HG03575 (cell line): ENCODE measurements at regions not wholly inside any gene's neighbourhood (a gene's known extent, or its start where the extent isn't known, plus 50 kb on each side); places are given as distances from the start of the nearest gene placed in this dataset.

Source experiments
- ATAC-seq: cut with Tn5 transposase; IDR thresholded peaks from one replicate; pipeline ENCODE4 v1.9.1; 2021; ENCODE audit not compliant: unreplicated experiment, insufficient number of reproducible peaks, low FRiP score; ENCODE audit errors: extremely low read depth

- ATAC-seq = no peak
These were observed 995.2 kb upstream of the TMEM132C start for GRCh38 chr12:127271776-127272175.

GRCh38 chr12:127272864-127273263 lies 994.1 kb upstream of the TMEM132C start:
- ATAC-seq = no peak

DNA sequence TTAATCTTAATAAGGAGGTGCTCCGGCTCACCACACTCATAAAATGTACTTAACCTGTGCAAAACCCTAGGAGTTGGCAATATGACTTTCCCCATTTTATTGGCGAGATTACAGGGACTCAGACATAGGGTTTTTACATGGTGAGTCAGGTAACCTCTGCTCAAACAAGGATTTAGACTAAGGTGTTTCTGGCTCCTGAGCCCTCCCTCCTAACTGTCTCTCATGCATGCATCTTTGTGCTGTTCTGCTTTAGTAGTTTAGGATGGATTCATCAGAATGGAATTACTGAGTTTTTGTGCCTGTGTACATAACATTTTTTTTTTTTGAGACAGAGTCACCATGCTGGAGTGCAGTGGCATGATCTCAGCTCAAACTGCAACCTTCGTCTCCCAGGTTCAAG lies 993.3 kb upstream of the TMEM132C start:
- no peak for ATAC-seq

DNA sequence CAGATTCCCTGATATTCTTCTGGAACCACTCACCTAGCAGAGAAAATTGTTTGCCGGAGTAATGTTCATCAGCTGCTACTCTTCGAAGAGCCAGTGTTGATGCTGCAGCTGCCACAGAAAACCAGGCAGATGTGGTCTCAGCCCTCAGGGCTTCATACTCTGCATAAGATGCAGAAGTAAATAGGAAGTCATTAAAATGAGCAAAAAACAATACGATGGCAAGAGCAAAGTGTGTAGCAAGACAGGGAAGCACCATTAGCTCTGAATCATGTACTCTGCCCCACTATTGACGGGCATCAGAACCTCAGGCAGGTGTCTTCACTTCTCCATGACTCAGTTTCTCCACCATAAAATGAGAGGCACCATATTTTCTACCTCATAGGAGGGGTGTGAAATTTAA lies 991.6 kb upstream of the TMEM132C start:
- no peak for ATAC-seq

- no peak for ATAC-seq
These were observed 989.1 kb upstream of the TMEM132C start for GRCh38 chr12:127277882-127278281.

DNA sequence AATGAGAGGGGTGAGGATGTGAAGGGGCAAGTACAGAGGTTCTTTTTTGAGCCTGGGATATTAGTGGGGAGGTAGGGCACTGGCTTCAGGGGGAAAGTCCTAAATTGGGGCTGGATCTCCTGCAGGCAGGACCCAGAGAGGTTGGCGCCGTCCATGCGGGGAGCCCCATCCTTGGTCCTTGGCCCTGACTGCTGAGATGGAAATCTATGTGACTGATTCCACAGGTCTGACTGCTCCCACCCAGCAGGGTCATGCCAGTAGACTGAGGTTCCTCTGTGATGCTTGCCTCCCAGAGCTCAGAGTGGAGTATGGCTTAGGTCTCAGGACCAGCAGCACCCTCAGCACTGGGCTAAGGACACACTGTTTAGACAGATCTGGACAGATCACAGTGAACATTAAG lies 988.6 kb upstream of the TMEM132C start:
- ATAC-seq = no peak

GRCh38 chr12:127280393-127281275 lies 986.3 kb upstream of the TMEM132C start:
- ATAC-seq = no peak

DNA sequence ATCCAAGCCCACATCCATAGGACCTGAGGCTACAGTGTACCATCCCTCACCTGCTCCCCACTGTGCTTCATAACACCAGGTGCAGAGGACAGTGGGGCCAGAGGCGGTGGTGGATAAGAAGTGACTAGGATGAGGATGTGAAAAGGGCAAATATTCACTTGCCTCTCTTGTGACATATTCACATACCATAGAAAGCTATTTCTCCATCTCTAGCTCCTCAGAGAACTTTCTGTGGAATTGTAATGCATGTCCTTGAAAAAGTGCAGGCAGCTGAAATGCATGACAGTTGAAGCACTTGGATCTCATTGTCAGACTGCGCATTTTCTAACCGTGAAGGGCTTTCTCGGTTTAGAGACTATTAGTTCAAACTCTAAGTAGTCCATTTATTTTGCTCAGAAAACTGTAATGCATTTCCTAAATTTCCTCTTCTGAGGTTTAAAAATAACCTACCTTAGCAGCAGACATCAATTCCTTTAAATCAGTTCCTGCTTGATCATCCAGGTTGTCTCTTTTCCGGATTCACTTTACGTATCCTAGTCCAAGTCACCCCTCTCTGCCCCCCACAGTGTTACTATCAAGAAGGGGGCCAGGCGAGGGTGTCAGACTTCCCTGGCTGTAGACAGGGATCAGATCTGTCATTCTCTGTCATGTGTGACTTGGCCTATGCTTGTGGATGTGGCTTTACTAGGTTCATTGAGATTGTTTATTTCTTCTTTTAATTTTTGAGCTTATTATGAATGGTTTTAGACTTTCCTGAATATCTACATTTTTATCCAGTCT lies 984.0 kb upstream of the TMEM132C start:
- no peak for ATAC-seq

DNA sequence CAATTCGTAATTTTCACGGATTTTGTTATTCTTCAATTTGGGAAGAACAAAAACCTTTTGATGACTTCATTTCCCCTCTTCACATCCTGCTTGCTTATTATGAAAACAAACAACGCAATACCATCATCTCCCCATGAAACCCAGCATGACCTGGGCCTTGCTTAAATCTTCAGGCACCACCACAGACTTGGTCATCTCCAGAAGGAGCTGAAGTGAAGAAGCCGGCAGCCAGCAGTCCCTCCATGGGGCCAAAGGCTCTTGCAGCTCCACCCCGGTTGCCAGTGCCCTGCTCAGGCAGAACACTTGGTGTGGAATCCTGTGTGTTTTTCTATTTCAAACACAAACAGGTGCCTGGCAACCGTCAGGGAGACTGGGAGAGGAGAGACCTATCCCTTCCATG lies 982.9 kb upstream of the TMEM132C start:
- no peak for ATAC-seq

- ATAC-seq = no peak
These were observed 982.0 kb upstream of the TMEM132C start for GRCh38 chr12:127284870-127285431.

DNA sequence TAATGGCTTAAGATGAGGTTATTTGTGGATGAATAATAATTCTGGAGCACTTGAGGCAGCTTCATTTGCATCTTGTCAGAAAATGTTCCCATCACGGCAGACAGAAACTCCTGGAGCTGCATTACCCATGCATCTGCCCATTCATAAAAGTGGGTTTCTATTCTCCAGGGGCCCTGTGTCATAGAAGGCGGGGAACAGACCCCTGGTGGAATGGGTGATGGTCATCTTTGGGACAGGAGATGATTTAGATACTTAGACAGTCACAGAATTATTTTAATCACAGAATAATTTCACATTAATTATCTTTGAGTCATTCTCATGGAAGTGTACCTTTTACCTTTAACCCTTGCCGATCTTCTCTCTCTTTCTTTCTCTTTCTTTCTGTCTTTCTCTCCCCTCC lies 980.7 kb upstream of the TMEM132C start:
- no peak for ATAC-seq

- ATAC-seq = no peak
These were observed 979.7 kb upstream of the TMEM132C start for GRCh38 chr12:127287256-127287655.

- ATAC-seq = no peak
These were observed 976.7 kb upstream of the TMEM132C start for GRCh38 chr12:127290251-127290650.

DNA sequence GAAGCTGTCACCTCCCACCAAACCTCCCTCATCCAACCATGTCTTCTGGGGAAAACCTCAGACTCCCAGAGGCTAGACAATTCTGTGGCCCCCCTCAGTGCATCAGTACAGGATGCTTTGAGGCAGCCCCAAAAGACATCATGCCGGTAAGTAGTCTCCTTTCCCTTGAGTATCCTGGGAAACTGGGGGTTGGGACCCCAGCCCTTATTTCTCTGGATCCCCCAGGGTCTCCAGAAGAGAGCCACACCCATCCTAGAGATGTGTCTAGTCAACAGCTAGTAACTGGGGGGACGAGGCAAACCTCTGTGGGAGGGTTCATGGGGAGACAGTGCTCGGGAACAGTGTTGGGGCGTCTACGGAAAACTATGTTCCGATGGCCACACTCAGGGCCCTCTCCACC lies 974.2 kb upstream of the TMEM132C start:
- no peak for ATAC-seq

GRCh38 chr12:127293507-127294310 lies 973.3 kb upstream of the TMEM132C start:
- ATAC-seq = no peak

GRCh38 chr12:127294651-127295210 lies 972.2 kb upstream of the TMEM132C start:
- ATAC-seq = no peak

DNA sequence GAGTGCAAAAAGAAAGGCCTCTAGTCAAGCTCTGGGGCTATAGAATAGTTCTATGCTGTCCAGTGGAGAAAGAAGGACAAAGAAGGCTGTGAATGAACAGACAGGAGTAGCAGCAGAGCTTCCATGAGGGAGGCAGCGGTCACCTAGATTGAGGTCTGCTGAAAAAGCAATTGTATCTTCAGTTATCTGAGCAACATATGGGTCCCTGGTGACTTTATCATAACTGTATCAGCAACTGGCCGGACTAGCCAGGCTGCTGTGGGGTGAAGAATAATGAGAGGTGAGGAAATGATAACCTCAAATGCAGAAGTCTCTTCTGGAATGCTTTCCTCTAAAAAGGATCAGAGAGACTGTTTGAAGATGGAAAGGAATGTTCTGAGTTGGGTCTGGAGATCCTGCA lies 971.3 kb upstream of the TMEM132C start:
- ATAC-seq = no peak

- no peak for ATAC-seq
These were observed 970.4 kb upstream of the TMEM132C start for GRCh38 chr12:127296591-127296990.

DNA sequence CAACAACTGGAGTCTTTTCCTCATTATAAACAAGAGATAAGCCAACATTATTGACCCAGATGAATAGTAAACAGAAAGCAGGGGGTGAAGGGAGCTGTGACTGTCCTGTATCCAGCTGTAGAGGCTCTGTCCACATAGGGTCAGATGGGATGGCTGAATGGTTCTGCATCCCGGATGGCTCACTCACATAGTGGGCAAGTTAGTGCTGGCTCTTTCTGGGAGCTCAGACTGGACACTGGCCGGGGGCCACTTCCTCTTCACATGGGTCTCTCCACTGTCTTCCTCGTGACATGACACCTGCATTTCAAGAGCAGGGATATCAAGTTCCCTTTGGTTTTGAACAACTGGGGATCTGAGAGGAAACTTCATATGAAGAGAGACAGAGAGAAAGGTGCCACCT lies 969.6 kb upstream of the TMEM132C start:
- no peak for ATAC-seq
